Fibroblast of mammary gland (primary cell): ENCODE measurements at regions not wholly inside any gene's neighbourhood (a gene's known extent, or its start where the extent isn't known, plus 50 kb on each side); places are given as distances from the start of the nearest gene placed in this dataset.

Experiments
- DNase-seq: peaks from one replicate; pipeline ENCODE4 v3.0.0-alpha.2; 2010; ENCODE audit warnings: low read depth
- H3K4me3 ChIP-seq: 2 replicates; pipeline ENCODE4 v1.5.1; 2011; ENCODE audit warnings: low read depth, mild to moderate bottlenecking, low read length, moderate library complexity; ENCODE audit not compliant: control insufficient read depth
- CTCF ChIP-seq: conservative IDR thresholded peaks from 2 replicates; pipeline ENCODE4 v1.5.1; 2011; ENCODE audit warnings: low read depth, low read length, inconsistent platforms; ENCODE audit not compliant: control insufficient read depth, insufficient read depth

DNA sequence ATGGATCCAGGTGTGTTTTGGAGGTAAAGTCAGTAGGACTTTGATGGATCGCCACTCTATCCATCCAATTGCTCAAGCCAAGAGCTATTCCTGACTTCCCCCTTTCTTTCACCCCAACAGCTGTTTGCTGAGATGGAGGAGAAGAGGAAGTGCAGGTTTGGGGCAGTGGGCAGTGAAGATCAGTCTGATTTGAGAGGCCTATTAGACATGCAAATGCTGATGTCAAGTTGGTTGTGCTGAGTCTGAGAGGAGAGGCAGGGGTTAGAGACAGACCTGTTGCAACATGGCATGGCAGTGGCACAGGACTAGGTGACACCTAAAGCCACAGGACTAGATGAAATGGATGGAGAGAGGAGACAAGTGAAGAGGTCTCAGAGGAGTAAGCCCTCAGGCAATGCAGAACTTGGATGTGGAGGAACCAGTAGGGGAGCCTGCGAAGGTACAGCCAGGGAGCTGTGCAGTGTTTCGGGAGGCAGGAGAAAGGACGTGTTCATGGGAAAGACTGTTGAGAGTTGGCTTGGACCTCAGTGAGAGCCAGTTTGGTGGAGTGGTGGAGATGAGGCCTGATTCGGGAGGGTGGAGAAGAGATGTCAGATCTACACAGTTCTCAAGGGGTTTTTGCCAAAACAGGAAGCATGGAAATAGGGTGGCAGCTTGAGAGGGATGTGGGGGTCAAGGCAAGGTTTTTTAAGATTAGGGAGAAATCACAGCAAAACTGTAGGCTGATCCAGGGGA, 175.0 kb downstream of the MACROH2A1 start:
- H3K4me3 ChIP-seq = no peak overlapping the region
- no peak for TF ChIP-seq CTCF
- no peak for DNase-seq

GRCh38 chr5:135223404-135223803, 175.6 kb downstream of the MACROH2A1 start:
- H3K4me3 ChIP-seq = no peak overlapping the region
- no peak for TF ChIP-seq CTCF
- no peak for DNase-seq

DNA sequence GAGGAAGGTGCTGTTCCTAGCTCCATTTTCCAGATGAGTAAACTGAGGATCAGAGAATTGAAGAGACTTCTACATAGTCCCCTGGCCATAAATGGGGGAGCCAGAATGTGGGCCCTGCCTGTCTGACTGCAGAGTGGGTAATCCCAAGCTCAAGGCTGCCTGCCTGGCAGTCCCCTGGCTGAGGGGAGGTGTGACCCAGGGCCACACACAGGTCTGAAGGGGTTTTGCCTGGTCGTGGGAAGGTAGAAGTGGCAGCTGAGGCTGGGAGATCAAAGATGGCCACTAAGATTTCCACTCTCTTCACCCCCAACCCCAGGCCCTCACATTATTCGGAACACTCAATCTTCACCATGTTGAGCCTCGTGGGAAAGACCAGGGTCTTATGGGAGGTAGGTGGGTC, 176.3 kb downstream of the MACROH2A1 start:
- DNase-seq = no peak
- TF ChIP-seq CTCF = no peak
- H3K4me3 ChIP-seq = no peak overlapping the region

GRCh38 chr5:135222171-135222681, 176.8 kb downstream of the MACROH2A1 start:
- no peak overlapping the region for H3K4me3 ChIP-seq
- no peak for TF ChIP-seq CTCF
- DNase-seq = no peak

GRCh38 chr5:135221696-135222095, 177.3 kb downstream of the MACROH2A1 start:
- no peak for TF ChIP-seq CTCF
- no peak for DNase-seq
- no peak overlapping the region for H3K4me3 ChIP-seq

- DNase-seq = no peak
- no peak for TF ChIP-seq CTCF
- H3K4me3 ChIP-seq = no peak overlapping the region
These were observed 177.9 kb downstream of the MACROH2A1 start for GRCh38 chr5:135221187-135221473.
